Parathyroid adenoma (tissue), 2 donors: ENCODE measurements at regions not wholly inside any gene's neighbourhood (a gene's known extent, or its start where the extent isn't known, plus 50 kb on each side); places are given as distances from the start of the nearest gene placed in this dataset.
"Not testable (repeated sequence)": the region's sequence is repeated elsewhere in the genome, so short reads cannot be mapped to it uniquely, and the experiment has no call there.

ENCODE experiments used
- H2AFZ ChIP-seq: fragments of 300-600 bp; sonication (generic); one replicate; pipeline ENCODE4 v1.7.0; 2017; ENCODE audit warnings: antibody characterized with exemption, mild to moderate bottlenecking
- H3K27ac ChIP-seq: fragments of 300-600 bp; sonication (generic); one replicate; pipeline ENCODE4 v1.7.0; 2017
- H3K27me3 ChIP-seq: fragments of 300-600 bp; sonication (generic); one replicate; pipeline ENCODE4 v1.7.0; 2017; ENCODE audit warnings: low read length; ENCODE audit not compliant: control insufficient read depth, insufficient read depth
- H3K36me3 ChIP-seq: fragments of 300-600 bp; sonication (generic); one replicate; pipeline ENCODE4 v1.7.0; 2017; ENCODE audit warnings: low read length; ENCODE audit not compliant: control insufficient read depth, insufficient read depth
- H3K4me1 ChIP-seq: fragments of 300-600 bp; sonication (generic); one replicate; pipeline ENCODE4 v1.7.0; 2017; ENCODE audit warnings: control low read depth
- H3K4me2 ChIP-seq: fragments of 300-600 bp; sonication (generic); one replicate; pipeline ENCODE4 v1.7.0; 2017; ENCODE audit warnings: low read length
- H3K4me3 ChIP-seq: fragments of 300-600 bp; sonication (generic); one replicate; pipeline ENCODE4 v1.7.0; 2017; ENCODE audit warnings: low read depth, low read length
- H3K79me2 ChIP-seq: fragments of 300-600 bp; sonication (generic); one replicate; pipeline ENCODE4 v1.7.0; 2017; ENCODE audit warnings: control low read depth
- H3K9ac ChIP-seq: fragments of 300-600 bp; sonication (generic); one replicate; pipeline ENCODE4 v1.7.0; 2017; ENCODE audit warnings: mild to moderate bottlenecking
- H3K9me3 ChIP-seq: fragments of 300-600 bp; sonication (generic); one replicate; pipeline ENCODE4 v1.7.0; 2017; ENCODE audit warnings: low read length; ENCODE audit not compliant: control insufficient read depth
- TF ChIP-seq, protein P1 (sequence below): fragments of 300-600 bp; sonication (generic); IDR thresholded peaks from one replicate; pipeline ENCODE4 v1.7.0; 2017; ENCODE audit warnings: antibody characterized with exemption, mild to moderate bottlenecking
- donor health status: primary hyperparathyroidism.

DNA sequence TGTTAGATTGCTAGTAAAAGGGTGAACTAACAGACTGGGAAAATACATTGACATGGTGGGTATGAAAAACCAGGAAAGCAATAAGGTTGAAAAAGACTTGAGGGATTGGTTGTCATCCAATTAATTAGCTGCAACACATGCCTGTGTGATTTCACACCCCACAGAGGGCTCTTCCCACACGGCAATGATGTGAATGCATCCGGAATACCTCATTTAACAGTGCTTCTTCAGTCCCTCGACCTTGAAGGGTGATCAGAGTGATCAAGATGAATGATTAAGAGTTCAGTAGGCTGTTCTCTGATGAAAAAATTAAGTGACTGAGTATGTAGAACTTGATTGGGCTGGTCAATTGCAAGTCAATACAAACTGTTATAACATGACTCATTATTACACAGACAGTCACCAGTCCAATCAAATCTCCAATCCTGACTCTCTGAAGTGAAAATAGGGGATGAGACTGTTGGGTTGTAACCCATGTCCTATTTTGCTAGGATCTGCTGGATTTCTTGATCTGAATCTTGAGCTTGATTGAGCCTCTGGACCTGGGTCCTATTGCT, 924.9 kb upstream of the FAM98A start:
- Histone ChIP-seq H2AFZ (no peak overlapping the region), H3K79me2 (no peaks in the 10 kb centered on the region), H3K27me3 (no peaks in the 10 kb centered on the region), H3K36me3 (no peaks in the 10 kb centered on the region), H3K4me3 (no peak overlapping the region), H3K9me3 (no peaks in the 10 kb centered on the region), H3K9ac (no peak overlapping the region), H3K4me2 (no peak overlapping the region), H3K4me1 (no peaks in the 10 kb centered on the region), H3K27ac (no peak overlapping the region)
- TF ChIP-seq, protein P1, sequence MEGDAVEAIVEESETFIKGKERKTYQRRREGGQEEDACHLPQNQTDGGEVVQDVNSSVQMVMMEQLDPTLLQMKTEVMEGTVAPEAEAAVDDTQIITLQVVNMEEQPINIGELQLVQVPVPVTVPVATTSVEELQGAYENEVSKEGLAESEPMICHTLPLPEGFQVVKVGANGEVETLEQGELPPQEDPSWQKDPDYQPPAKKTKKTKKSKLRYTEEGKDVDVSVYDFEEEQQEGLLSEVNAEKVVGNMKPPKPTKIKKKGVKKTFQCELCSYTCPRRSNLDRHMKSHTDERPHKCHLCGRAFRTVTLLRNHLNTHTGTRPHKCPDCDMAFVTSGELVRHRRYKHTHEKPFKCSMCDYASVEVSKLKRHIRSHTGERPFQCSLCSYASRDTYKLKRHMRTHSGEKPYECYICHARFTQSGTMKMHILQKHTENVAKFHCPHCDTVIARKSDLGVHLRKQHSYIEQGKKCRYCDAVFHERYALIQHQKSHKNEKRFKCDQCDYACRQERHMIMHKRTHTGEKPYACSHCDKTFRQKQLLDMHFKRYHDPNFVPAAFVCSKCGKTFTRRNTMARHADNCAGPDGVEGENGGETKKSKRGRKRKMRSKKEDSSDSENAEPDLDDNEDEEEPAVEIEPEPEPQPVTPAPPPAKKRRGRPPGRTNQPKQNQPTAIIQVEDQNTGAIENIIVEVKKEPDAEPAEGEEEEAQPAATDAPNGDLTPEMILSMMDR = no peak

DNA sequence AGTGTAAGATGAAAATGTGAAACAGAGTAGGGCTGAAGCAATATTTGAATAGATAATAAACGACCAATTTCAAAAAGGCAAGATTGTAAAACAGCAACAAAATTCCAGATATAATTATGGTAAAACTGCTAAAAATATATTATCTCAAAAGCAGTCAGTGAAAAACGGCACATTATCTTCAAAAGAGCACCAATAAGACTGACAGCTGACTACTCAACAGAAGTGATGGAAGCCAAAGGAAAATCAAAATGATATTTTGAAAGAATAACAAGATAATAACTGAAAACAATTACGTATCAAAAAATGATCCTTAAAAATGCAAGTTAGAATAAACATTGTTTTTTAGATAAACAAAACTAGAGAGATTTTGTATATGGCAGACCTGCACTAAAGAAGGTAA, 920.6 kb upstream of the FAM98A start:
- Histone ChIP-seq H3K27me3 (no peaks in the 10 kb centered on the region), H3K9me3 (no peaks in the 10 kb centered on the region), H3K4me1 (no peaks in the 10 kb centered on the region), H3K27ac (no peak overlapping the region), H3K4me3 (no peak overlapping the region), H3K9ac (no peak overlapping the region), H3K4me2 (no peak overlapping the region), H3K79me2 (no peaks in the 10 kb centered on the region), H2AFZ (no peak overlapping the region), H3K36me3 (no peaks in the 10 kb centered on the region)
- TF ChIP-seq, protein P1 = no peak

DNA sequence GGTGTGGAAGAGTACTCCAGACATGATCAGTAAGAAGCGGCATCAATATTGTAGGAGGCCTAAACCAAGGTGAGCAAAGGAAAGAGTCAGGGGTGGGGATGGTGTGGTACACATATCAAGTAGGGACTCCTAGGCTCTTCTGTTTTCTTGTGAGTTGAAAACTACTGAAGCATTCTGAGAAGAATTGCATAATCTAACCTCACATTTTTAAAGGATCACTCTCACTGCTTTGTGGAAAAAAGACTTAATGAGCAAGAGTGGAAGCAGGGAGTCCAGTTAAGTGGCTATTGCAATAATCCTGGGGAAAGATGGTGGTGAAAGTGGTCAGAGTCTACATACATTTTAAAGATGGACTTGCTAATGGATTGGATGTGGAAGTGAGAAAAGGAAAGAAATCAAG, 899.5 kb upstream of the FAM98A start:
- Histone ChIP-seq H3K79me2 (no peaks in the 10 kb centered on the region), H3K9ac (no peak overlapping the region), H3K4me2 (no peak overlapping the region), H3K9me3 (no peaks in the 10 kb centered on the region), H3K4me1 (no peaks in the 10 kb centered on the region), H3K4me3 (no peak overlapping the region), H2AFZ (no peak overlapping the region), H3K27me3 (no peaks in the 10 kb centered on the region), H3K27ac (no peak overlapping the region), H3K36me3 (no peaks in the 10 kb centered on the region)
- TF ChIP-seq, protein P1 = no peak

DNA sequence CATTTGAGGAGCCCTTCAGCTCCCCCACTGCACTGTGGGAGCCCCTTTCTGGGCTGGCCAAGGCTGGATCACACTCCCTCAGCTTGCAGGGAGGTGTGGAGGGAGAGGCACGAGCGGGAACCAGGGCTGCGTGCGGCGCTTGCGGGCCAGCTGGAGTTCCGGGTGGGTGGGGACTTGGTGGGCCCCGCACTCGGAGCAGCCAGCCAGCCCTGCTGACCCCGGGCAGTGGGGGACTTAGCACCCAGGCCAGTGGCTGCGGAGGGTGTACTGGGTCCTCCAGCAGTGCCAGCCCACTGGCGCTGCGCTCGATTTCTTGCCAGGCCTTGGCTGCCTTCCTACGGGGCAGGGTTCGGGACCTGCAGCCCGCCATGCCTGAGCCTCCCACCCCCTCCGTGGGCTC, 895.1 kb upstream of the FAM98A start:
- H3K79me2 ChIP-seq, H3K9me3 ChIP-seq, H3K27me3 ChIP-seq, H3K4me1 ChIP-seq, H2AFZ ChIP-seq, H3K4me3 ChIP-seq, H3K27ac ChIP-seq, H3K4me2 ChIP-seq, H3K9ac ChIP-seq, H3K36me3 ChIP-seq: not testable (repeated sequence)

DNA sequence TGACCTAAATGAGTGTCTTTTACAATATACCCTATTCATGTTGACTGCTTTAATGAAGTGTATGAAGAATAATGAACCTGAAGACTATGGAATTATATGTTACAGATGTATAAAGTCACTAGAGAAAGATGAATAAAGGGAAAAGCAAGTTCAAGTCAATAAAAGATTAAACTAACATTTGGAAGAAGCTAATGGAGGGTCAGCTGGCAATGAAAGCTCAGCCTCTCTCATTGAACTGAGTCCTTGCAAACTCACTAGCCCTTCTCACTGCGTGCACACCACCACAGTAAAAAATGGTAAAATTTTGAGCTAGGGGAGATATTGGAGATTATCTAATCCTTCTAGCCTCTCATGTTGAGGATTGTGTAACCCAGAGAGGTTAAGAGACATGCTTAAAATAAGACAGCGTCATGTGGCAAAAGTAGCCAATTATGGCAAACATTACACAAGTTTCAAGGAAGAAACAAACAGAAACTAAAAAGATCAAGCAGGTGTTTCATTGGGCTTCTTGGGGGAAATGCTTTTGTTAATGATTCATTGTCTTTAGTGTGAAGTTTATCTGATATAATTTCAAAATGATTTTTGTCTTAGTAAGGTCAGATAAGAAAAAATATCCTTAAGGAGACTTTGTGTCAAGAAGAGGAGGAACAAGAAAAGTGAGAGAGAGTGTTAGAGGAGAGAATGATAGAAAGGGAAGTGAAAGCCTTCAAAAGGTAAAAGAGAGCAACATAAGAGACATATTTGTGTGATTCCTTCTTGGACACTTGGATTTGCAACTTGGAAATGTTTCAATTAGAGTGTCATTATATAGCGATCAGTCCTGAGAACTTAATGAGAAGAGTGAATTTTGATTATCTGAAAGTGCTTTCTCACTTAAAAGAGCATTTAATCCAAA, 893.7 kb upstream of the FAM98A start:
- Histone ChIP-seq H3K79me2 (no peaks in the 10 kb centered on the region), H3K9me3 (no peaks in the 10 kb centered on the region), H3K36me3 (no peaks in the 10 kb centered on the region), H3K27me3 (no peaks in the 10 kb centered on the region), H3K4me2 (no peak overlapping the region), H2AFZ (no peak overlapping the region), H3K9ac (no peak overlapping the region), H3K4me1 (no peaks in the 10 kb centered on the region), H3K27ac (no peak overlapping the region), H3K4me3 (no peak overlapping the region)
- TF ChIP-seq, protein P1 = no peak
